ENCODE measurements at regions not wholly inside any gene's neighbourhood (a gene's known extent, or its start where the extent isn't known, plus 50 kb on each side); places are given as distances from the start of the nearest gene placed in this dataset.

- H3K36me3 Mint-ChIP-seq: no peaks in the 10 kb centered on the region
- POLR2A ChIA-PET: no interaction called here
- Histone ChIP-seq H3K36me3 (ENCODE audit: control insufficient read depth in 2 of 2, extremely low read depth in 1 of 2, insufficient read depth in 1 of 2, low read length in 1 of 2) (no peaks in the 10 kb centered on the region), H3K27ac (ENCODE audit: low read length) (no peak overlapping the region), H3K9me3 (no peaks in the 10 kb centered on the region), H3K4me3 (ENCODE audit: control insufficient read depth in 1 of 2, extremely low read depth in 1 of 2, low read length in 1 of 2) (no peak overlapping the region), H3K27me3 (replicated peaks in 1 of 2; ENCODE audit: control insufficient read depth in 2 of 2, extremely low read depth in 1 of 2, insufficient read depth in 2 of 2, low read length in 1 of 2) (peaks cover 0 to 33% of the 10 kb centered on the region in 2 experiments), H3K4me1 (ENCODE audit: control insufficient read depth in 1 of 2, extremely low read depth in 1 of 2, insufficient read depth in 2 of 2, low read length in 2 of 2) (no peaks in the 10 kb centered on the region)
- ATAC-seq (replicated peaks in 1 of 4) (no peak), DNase-seq (no peak)
- no peaks in the 10 kb centered on the region for H3K9me3 Mint-ChIP-seq
- no peak overlapping the region for H3K27ac Mint-ChIP-seq
- H3K4me3 Mint-ChIP-seq: no peak overlapping the region
- peaks cover 5 to 11% of the 10 kb centered on the region in 2 donors for H3K27me3 Mint-ChIP-seq
- no peaks in the 10 kb centered on the region for H3K4me1 Mint-ChIP-seq
- 49% methylated on average over 3 of the region's 3 CpGs for WGBS (ENCODE audit: insufficient coverage)
- CTCF ChIA-PET: no interaction called here
Observed at GRCh38 chr22:48205790-48206189, 1443.3 kb downstream of the TBC1D22A start.

- no peaks in the 10 kb centered on the region for H3K36me3 Mint-ChIP-seq
- no peak overlapping the region for H3K4me3 Mint-ChIP-seq
- H3K4me3 ChIP-seq (ENCODE audit: control insufficient read depth in 1 of 2, extremely low read depth in 1 of 2, low read length in 1 of 2): no peak overlapping the region
- H3K9me3 ChIP-seq: no peaks in the 10 kb centered on the region
- 86% methylated on average over 5 of the region's 7 CpGs for WGBS (ENCODE audit: insufficient coverage)
- no peak for ATAC-seq (replicated peaks in 1 of 4)
- H3K27me3 ChIP-seq (replicated peaks in 1 of 2; ENCODE audit: control insufficient read depth in 2 of 2, extremely low read depth in 1 of 2, insufficient read depth in 2 of 2, low read length in 1 of 2): peaks cover 0 to 28% of the 10 kb centered on the region in 2 experiments
- no peaks in the 10 kb centered on the region for H3K4me1 ChIP-seq (ENCODE audit: control insufficient read depth in 1 of 2, extremely low read depth in 1 of 2, insufficient read depth in 2 of 2, low read length in 2 of 2)
- no peaks in the 10 kb centered on the region for H3K4me1 Mint-ChIP-seq
- DNase-seq: no peak
- H3K27me3 Mint-ChIP-seq: peaks cover under 1 to 10% of the 10 kb centered on the region in 2 donors
- no peak overlapping the region for H3K27ac ChIP-seq (ENCODE audit: low read length)
- no peaks in the 10 kb centered on the region for H3K36me3 ChIP-seq (ENCODE audit: control insufficient read depth in 2 of 2, extremely low read depth in 1 of 2, insufficient read depth in 1 of 2, low read length in 1 of 2)
- no peaks in the 10 kb centered on the region for H3K9me3 Mint-ChIP-seq
- POLR2A ChIA-PET: no interaction called here
- CTCF ChIA-PET: no interaction called here
- H3K27ac Mint-ChIP-seq: no peak overlapping the region
Observed at GRCh38 chr22:48205161-48205560, 1442.7 kb downstream of the TBC1D22A start.

- peaks cover 0 to 10% of the 10 kb centered on the region in 2 donors for H3K27me3 Mint-ChIP-seq
- ATAC-seq (replicated peaks in 1 of 4): no peak
- no peaks in the 10 kb centered on the region for H3K9me3 Mint-ChIP-seq
- ChIA-PET POLR2A (no interaction called here), CTCF (no interaction called here)
- H3K27ac Mint-ChIP-seq: no peak overlapping the region
- no peak overlapping the region for H3K4me3 ChIP-seq (ENCODE audit: control insufficient read depth in 1 of 2, extremely low read depth in 1 of 2, low read length in 1 of 2)
- no peaks in the 10 kb centered on the region for H3K4me1 ChIP-seq (ENCODE audit: control insufficient read depth in 1 of 2, extremely low read depth in 1 of 2, insufficient read depth in 2 of 2, low read length in 2 of 2)
- no peak for DNase-seq
- 75% methylated on average over 1 of the region's 2 CpGs for WGBS (ENCODE audit: insufficient coverage)
- H3K27me3 ChIP-seq (replicated peaks in 1 of 2; ENCODE audit: control insufficient read depth in 2 of 2, extremely low read depth in 1 of 2, insufficient read depth in 2 of 2, low read length in 1 of 2): peaks cover 0 to 26% of the 10 kb centered on the region in 2 experiments
- no peak overlapping the region for H3K4me3 Mint-ChIP-seq
- no peak overlapping the region for H3K27ac ChIP-seq (ENCODE audit: low read length)
- no peaks in the 10 kb centered on the region for H3K4me1 Mint-ChIP-seq
- H3K36me3 Mint-ChIP-seq: no peaks in the 10 kb centered on the region
- no peaks in the 10 kb centered on the region for H3K9me3 ChIP-seq
- H3K36me3 ChIP-seq (ENCODE audit: control insufficient read depth in 2 of 2, extremely low read depth in 1 of 2, insufficient read depth in 1 of 2, low read length in 1 of 2): no peaks in the 10 kb centered on the region
Observed at GRCh38 chr22:48204296-48204695, 1441.8 kb downstream of the TBC1D22A start.

GRCh38 chr22:48199667-48200066 is 1437.2 kb downstream of the TBC1D22A start:
- Mint-ChIP-seq H3K9me3 (no peaks in the 10 kb centered on the region), H3K36me3 (no peaks in the 10 kb centered on the region), H3K4me1 (no peaks in the 10 kb centered on the region), H3K4me3 (no peak overlapping the region), H3K27ac (no peak overlapping the region), H3K27me3 (peaks cover 21 to 32% of the 10 kb centered on the region in 2 donors)
- ChIA-PET POLR2A (no interaction called here), CTCF (no interaction called here)
- Histone ChIP-seq H3K27me3 (replicated peaks in 1 of 2; ENCODE audit: control insufficient read depth in 2 of 2, extremely low read depth in 1 of 2, insufficient read depth in 2 of 2, low read length in 1 of 2) (peaks cover 0 to 23% of the 10 kb centered on the region in 2 experiments), H3K4me3 (ENCODE audit: control insufficient read depth in 1 of 2, extremely low read depth in 1 of 2, low read length in 1 of 2) (no peak overlapping the region), H3K9me3 (no peaks in the 10 kb centered on the region), H3K36me3 (ENCODE audit: control insufficient read depth in 2 of 2, extremely low read depth in 1 of 2, insufficient read depth in 1 of 2, low read length in 1 of 2) (no peaks in the 10 kb centered on the region), H3K27ac (ENCODE audit: low read length) (no peak overlapping the region), H3K4me1 (ENCODE audit: control insufficient read depth in 1 of 2, extremely low read depth in 1 of 2, insufficient read depth in 2 of 2, low read length in 2 of 2) (no peaks in the 10 kb centered on the region)
- DNase-seq (no peak), ATAC-seq (replicated peaks in 1 of 4) (no peak)
- WGBS (ENCODE audit: insufficient coverage): 85% methylated on average over 6 of the region's 7 CpGs

GRCh38 chr22:48198489-48199459 is 1436.3 kb downstream of the TBC1D22A start:
- 31% methylated on average over 8 of the region's 11 CpGs for WGBS (ENCODE audit: insufficient coverage)

GRCh38 chr22:48197189-48197690 is 1434.8 kb downstream of the TBC1D22A start:
- H3K9me3 ChIP-seq: no peaks in the 10 kb centered on the region
- H3K4me3 Mint-ChIP-seq: no peak overlapping the region
- H3K27ac ChIP-seq (ENCODE audit: low read length): no peak overlapping the region
- WGBS (ENCODE audit: insufficient coverage): 20% methylated on average over 1 of the region's 2 CpGs
- peaks cover 0 to 23% of the 10 kb centered on the region in 2 experiments for H3K27me3 ChIP-seq (replicated peaks in 1 of 2; ENCODE audit: control insufficient read depth in 2 of 2, extremely low read depth in 1 of 2, insufficient read depth in 2 of 2, low read length in 1 of 2)
- H3K27me3 Mint-ChIP-seq: peaks cover 22 to 33% of the 10 kb centered on the region in 2 donors
- H3K4me1 Mint-ChIP-seq: no peaks in the 10 kb centered on the region
- H3K27ac Mint-ChIP-seq: no peak overlapping the region
- no peaks in the 10 kb centered on the region for H3K4me1 ChIP-seq (ENCODE audit: control insufficient read depth in 1 of 2, extremely low read depth in 1 of 2, insufficient read depth in 2 of 2, low read length in 2 of 2)
- H3K36me3 Mint-ChIP-seq: no peaks in the 10 kb centered on the region
- DNase-seq (no peak), ATAC-seq (replicated peaks in 1 of 4) (no peak)
- no peaks in the 10 kb centered on the region for H3K36me3 ChIP-seq (ENCODE audit: control insufficient read depth in 2 of 2, extremely low read depth in 1 of 2, insufficient read depth in 1 of 2, low read length in 1 of 2)
- H3K9me3 Mint-ChIP-seq: peaks cover 5 to 8% (median 5%) of the 10 kb centered on the region in 3 donors
- CTCF ChIA-PET: no interaction called here
- POLR2A ChIA-PET: no interaction called here
- H3K4me3 ChIP-seq (ENCODE audit: control insufficient read depth in 1 of 2, extremely low read depth in 1 of 2, low read length in 1 of 2): no peak overlapping the region

More at GRCh38 chr22:48198489-48199459, 1436.3 kb downstream of the TBC1D22A start:
- peaks cover 22 to 33% of the 10 kb centered on the region in 2 donors for H3K27me3 Mint-ChIP-seq
- no peak overlapping the region for H3K27ac Mint-ChIP-seq
- ATAC-seq (replicated peaks in 1 of 4) (no peak), DNase-seq (no peak)
- POLR2A ChIA-PET: no interaction called here
- no peak overlapping the region for H3K27ac ChIP-seq (ENCODE audit: low read length)
- H3K4me3 Mint-ChIP-seq: no peak overlapping the region
- H3K4me3 ChIP-seq (ENCODE audit: control insufficient read depth in 1 of 2, extremely low read depth in 1 of 2, low read length in 1 of 2): no peak overlapping the region
- no peaks in the 10 kb centered on the region for H3K4me1 ChIP-seq (ENCODE audit: control insufficient read depth in 1 of 2, extremely low read depth in 1 of 2, insufficient read depth in 2 of 2, low read length in 2 of 2)
- peaks cover 0 to 23% of the 10 kb centered on the region in 2 experiments for H3K27me3 ChIP-seq (replicated peaks in 1 of 2; ENCODE audit: control insufficient read depth in 2 of 2, extremely low read depth in 1 of 2, insufficient read depth in 2 of 2, low read length in 1 of 2)
- H3K9me3 ChIP-seq: no peaks in the 10 kb centered on the region
- no peaks in the 10 kb centered on the region for H3K36me3 Mint-ChIP-seq
- H3K9me3 Mint-ChIP-seq: no peaks in the 10 kb centered on the region
- H3K4me1 Mint-ChIP-seq: no peaks in the 10 kb centered on the region
- H3K36me3 ChIP-seq (ENCODE audit: control insufficient read depth in 2 of 2, extremely low read depth in 1 of 2, insufficient read depth in 1 of 2, low read length in 1 of 2): no peaks in the 10 kb centered on the region
- CTCF ChIA-PET: no interaction called here

Data from T-cell (primary cell).